Effector memory CD8-positive, alpha-beta T cell (primary cell): ENCODE measurements at regions not wholly inside any gene's neighbourhood (a gene's known extent, or its start where the extent isn't known, plus 50 kb on each side); places are given as distances from the start of the nearest gene placed in this dataset.

Source experiments
- ATAC-seq: fragments of 150-1000 bp; cut with Tn5 transposase; replicated peaks from 2 replicates; pipeline ENCODE4 v1.10.0; 2021; ENCODE audit warnings: mild to moderate bottlenecking, moderate library complexity
- DNase-seq, 3 experiments: peaks; one replicate each; pipeline ENCODE4 v3.0.0; 2021
- H3K27ac Mint-ChIP-seq, 2 donors: one replicate each; pipeline ENCODE4 v1.8.0; 2022; ENCODE audit warnings: mild to moderate bottlenecking in 2 of 2, mixed read lengths in 2 of 2, moderate library complexity in 2 of 2
- H3K27me3 Mint-ChIP-seq, 2 donors: one replicate each; pipeline ENCODE4 v1.8.0; 2022; ENCODE audit warnings: mixed read lengths in 2 of 2
- H3K36me3 Mint-ChIP-seq: one replicate; pipeline ENCODE4 v1.8.0; 2022; ENCODE audit warnings: mild to moderate bottlenecking, moderate library complexity, mixed read lengths; ENCODE audit not compliant: insufficient read depth
- H3K4me1 Mint-ChIP-seq, 2 donors: one replicate each; pipeline ENCODE4 v1.8.0; 2022; ENCODE audit warnings: low read depth in 2 of 2, mixed read lengths in 2 of 2
- H3K4me3 Mint-ChIP-seq, 2 donors: one replicate each; pipeline ENCODE4 v1.8.0; 2022; ENCODE audit warnings: mild to moderate bottlenecking in 2 of 2, mixed read lengths in 2 of 2, moderate library complexity in 2 of 2
- H3K9me3 Mint-ChIP-seq, 2 donors: one replicate each; pipeline ENCODE4 v1.8.0; 2022; ENCODE audit warnings: mixed read lengths in 2 of 2

GRCh38 chr11:92306966-92307510 lies 82.4 kb downstream of the FAT3 start:
- ATAC-seq: no peak
- H3K27me3 Mint-ChIP-seq: no peaks in the 10 kb centered on the region
- H3K9me3 Mint-ChIP-seq: peaks cover 6 to 7% of the 10 kb centered on the region in 2 donors
- no peaks in the 10 kb centered on the region for H3K4me1 Mint-ChIP-seq
- H3K4me3 Mint-ChIP-seq: no peak overlapping the region
- H3K36me3 Mint-ChIP-seq: no peaks in the 10 kb centered on the region
- no peak overlapping the region for H3K27ac Mint-ChIP-seq
- DNase-seq: no peak

- Mint-ChIP-seq H3K4me3 (no peak overlapping the region), H3K9me3 (peaks cover 2 to 6% of the 10 kb centered on the region in 2 donors), H3K27ac (no peak overlapping the region), H3K36me3 (no peaks in the 10 kb centered on the region), H3K4me1 (no peaks in the 10 kb centered on the region), H3K27me3 (no peaks in the 10 kb centered on the region)
- no peak for ATAC-seq
- no peak for DNase-seq
Measured at GRCh38 chr11:92308366-92308765, 83.7 kb downstream of the FAT3 start.

GRCh38 chr11:92311616-92312449 lies 87.2 kb downstream of the FAT3 start:
- ATAC-seq (no peak), DNase-seq (no peak)
- Mint-ChIP-seq H3K27me3 (no peaks in the 10 kb centered on the region), H3K4me3 (no peak overlapping the region), H3K36me3 (no peaks in the 10 kb centered on the region), H3K27ac (no peak overlapping the region), H3K4me1 (no peaks in the 10 kb centered on the region), H3K9me3 (no peaks in the 10 kb centered on the region)

- ATAC-seq (no peak), DNase-seq (no peak)
- Mint-ChIP-seq H3K27ac (no peak overlapping the region), H3K27me3 (no peaks in the 10 kb centered on the region), H3K36me3 (no peaks in the 10 kb centered on the region), H3K4me3 (no peak overlapping the region), H3K9me3 (peaks cover 0 to 2% of the 10 kb centered on the region in 2 donors), H3K4me1 (no peaks in the 10 kb centered on the region)
Measured at GRCh38 chr11:92313784-92314183, 89.2 kb downstream of the FAT3 start.

- Mint-ChIP-seq H3K4me1 (no peaks in the 10 kb centered on the region), H3K4me3 (no peak overlapping the region), H3K27ac (no peak overlapping the region), H3K36me3 (no peaks in the 10 kb centered on the region), H3K27me3 (no peaks in the 10 kb centered on the region), H3K9me3 (peaks cover 0 to 3% of the 10 kb centered on the region in 2 donors)
- DNase-seq: no peak
- no peak for ATAC-seq
Measured at GRCh38 chr11:92314499-92314898, 89.9 kb downstream of the FAT3 start.

- Mint-ChIP-seq H3K4me3 (no peak overlapping the region), H3K27me3 (no peaks in the 10 kb centered on the region), H3K27ac (no peak overlapping the region), H3K9me3 (peaks cover 0 to 3% of the 10 kb centered on the region in 2 donors), H3K36me3 (no peaks in the 10 kb centered on the region), H3K4me1 (no peaks in the 10 kb centered on the region)
- DNase-seq (no peak), ATAC-seq (no peak)
Measured at GRCh38 chr11:92316106-92316809, 91.6 kb downstream of the FAT3 start.

- H3K4me3 Mint-ChIP-seq: no peak overlapping the region
- H3K27ac Mint-ChIP-seq: no peak overlapping the region
- peaks cover 0 to 3% of the 10 kb centered on the region in 2 donors for H3K9me3 Mint-ChIP-seq
- no peaks in the 10 kb centered on the region for H3K36me3 Mint-ChIP-seq
- H3K4me1 Mint-ChIP-seq: no peaks in the 10 kb centered on the region
- no peaks in the 10 kb centered on the region for H3K27me3 Mint-ChIP-seq
- DNase-seq (no peak), ATAC-seq (no peak)
Measured at GRCh38 chr11:92317222-92317621, 92.6 kb downstream of the FAT3 start.

- H3K27me3 Mint-ChIP-seq: no peaks in the 10 kb centered on the region
- no peak overlapping the region for H3K27ac Mint-ChIP-seq
- no peak overlapping the region for H3K4me3 Mint-ChIP-seq
- no peaks in the 10 kb centered on the region for H3K36me3 Mint-ChIP-seq
- H3K4me1 Mint-ChIP-seq: no peaks in the 10 kb centered on the region
- ATAC-seq (no peak), DNase-seq (no peak)
- H3K9me3 Mint-ChIP-seq: peaks cover 0 to 4% of the 10 kb centered on the region in 2 donors
Measured at GRCh38 chr11:92317721-92318120, 93.1 kb downstream of the FAT3 start.

GRCh38 chr11:92322225-92322624 lies 97.6 kb downstream of the FAT3 start:
- Mint-ChIP-seq H3K4me3 (no peak overlapping the region), H3K27me3 (no peaks in the 10 kb centered on the region), H3K9me3 (peaks cover 0 to 7% of the 10 kb centered on the region in 2 donors), H3K4me1 (no peaks in the 10 kb centered on the region), H3K36me3 (no peaks in the 10 kb centered on the region), H3K27ac (no peak overlapping the region)
- DNase-seq (no peak), ATAC-seq (no peak)

- H3K27me3 Mint-ChIP-seq: no peaks in the 10 kb centered on the region
- H3K4me1 Mint-ChIP-seq: no peaks in the 10 kb centered on the region
- DNase-seq: no peak
- no peak overlapping the region for H3K27ac Mint-ChIP-seq
- H3K9me3 Mint-ChIP-seq: peaks cover 0 to 10% of the 10 kb centered on the region in 2 donors
- ATAC-seq: no peak
- no peaks in the 10 kb centered on the region for H3K36me3 Mint-ChIP-seq
- no peak overlapping the region for H3K4me3 Mint-ChIP-seq
Measured at GRCh38 chr11:92324890-92325289, 100.3 kb downstream of the FAT3 start.

GRCh38 chr11:92325416-92325815 lies 100.8 kb downstream of the FAT3 start:
- Mint-ChIP-seq H3K4me3 (no peak overlapping the region), H3K27me3 (no peaks in the 10 kb centered on the region), H3K4me1 (no peaks in the 10 kb centered on the region), H3K27ac (no peak overlapping the region), H3K36me3 (no peaks in the 10 kb centered on the region), H3K9me3 (peaks cover 0 to 10% of the 10 kb centered on the region in 2 donors)
- DNase-seq (no peak), ATAC-seq (no peak)

- no peaks in the 10 kb centered on the region for H3K36me3 Mint-ChIP-seq
- no peak for DNase-seq
- H3K9me3 Mint-ChIP-seq: peaks cover 0 to 7% of the 10 kb centered on the region in 2 donors
- H3K27ac Mint-ChIP-seq: no peak overlapping the region
- no peaks in the 10 kb centered on the region for H3K4me1 Mint-ChIP-seq
- ATAC-seq: no peak
- no peak overlapping the region for H3K4me3 Mint-ChIP-seq
- no peaks in the 10 kb centered on the region for H3K27me3 Mint-ChIP-seq
Measured at GRCh38 chr11:92329137-92329536, 104.5 kb downstream of the FAT3 start.

- H3K4me1 Mint-ChIP-seq: no peaks in the 10 kb centered on the region
- no peaks in the 10 kb centered on the region for H3K36me3 Mint-ChIP-seq
- no peak overlapping the region for H3K4me3 Mint-ChIP-seq
- H3K27ac Mint-ChIP-seq: no peak overlapping the region
- no peaks in the 10 kb centered on the region for H3K27me3 Mint-ChIP-seq
- no peak for ATAC-seq
- H3K9me3 Mint-ChIP-seq: peaks cover 0 to 7% of the 10 kb centered on the region in 2 donors
- no peak for DNase-seq
Measured at GRCh38 chr11:92329646-92330045, 105.0 kb downstream of the FAT3 start.

- no peaks in the 10 kb centered on the region for H3K27me3 Mint-ChIP-seq
- no peak overlapping the region for H3K27ac Mint-ChIP-seq
- no peaks in the 10 kb centered on the region for H3K36me3 Mint-ChIP-seq
- H3K9me3 Mint-ChIP-seq: peaks cover 0 to 7% of the 10 kb centered on the region in 2 donors
- ATAC-seq (no peak), DNase-seq (no peak)
- H3K4me3 Mint-ChIP-seq: no peak overlapping the region
- no peaks in the 10 kb centered on the region for H3K4me1 Mint-ChIP-seq
Measured at GRCh38 chr11:92330114-92330513, 105.5 kb downstream of the FAT3 start.
